Hematopoietic multipotent progenitor cell treated with erythropoietin and hydrocortisone succinate and interleukin-3 and kit ligand, for 17 days (in vitro differentiated cells): ENCODE measurements at regions not wholly inside any gene's neighbourhood (a gene's known extent, or its start where the extent isn't known, plus 50 kb on each side); places are given as distances from the start of the nearest gene placed in this dataset.

Source experiments
- DNase-seq: peaks from one replicate; pipeline ENCODE4 v3.0.0-alpha.2; 2015; ENCODE audit warnings: low spot score

DNA sequence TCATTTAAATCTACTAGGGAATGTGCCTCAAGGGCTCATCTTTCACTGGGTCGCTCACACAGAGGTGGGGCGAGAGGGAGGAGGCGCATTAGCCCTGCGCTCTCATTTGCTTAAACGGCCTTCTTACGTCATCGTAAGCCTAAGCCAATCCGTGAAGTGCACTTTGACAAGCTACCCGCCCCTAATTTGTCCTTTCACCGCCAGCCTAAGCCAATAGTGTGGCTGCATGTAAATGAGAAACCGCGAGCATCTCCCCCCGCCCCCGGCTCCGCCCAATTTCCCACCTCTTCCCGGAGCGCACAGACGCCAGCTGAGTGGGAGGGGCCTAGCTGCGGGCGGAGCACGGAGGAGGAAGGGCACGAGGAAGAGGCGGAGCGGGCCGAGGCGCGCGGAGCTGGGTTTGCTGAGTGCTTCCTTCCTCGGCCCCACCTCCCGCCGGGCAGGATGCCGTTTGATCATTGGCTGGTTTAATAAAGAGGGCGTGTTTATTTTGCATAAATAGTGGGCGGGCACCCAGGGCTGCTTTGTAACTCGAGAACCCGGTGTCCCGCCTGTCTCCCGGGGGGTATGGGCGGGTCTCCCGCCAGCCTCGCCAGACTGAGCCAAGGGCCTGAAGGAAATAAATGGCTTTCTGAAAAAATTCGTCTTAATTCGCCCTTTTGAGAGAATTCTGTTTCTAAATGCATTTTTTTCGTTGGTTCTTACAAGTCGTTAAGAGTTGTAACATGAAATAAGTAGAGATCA lies 289.6 kb upstream of the NFE2L3 start:
- peak; percentile 84 for DNase-seq

DNA sequence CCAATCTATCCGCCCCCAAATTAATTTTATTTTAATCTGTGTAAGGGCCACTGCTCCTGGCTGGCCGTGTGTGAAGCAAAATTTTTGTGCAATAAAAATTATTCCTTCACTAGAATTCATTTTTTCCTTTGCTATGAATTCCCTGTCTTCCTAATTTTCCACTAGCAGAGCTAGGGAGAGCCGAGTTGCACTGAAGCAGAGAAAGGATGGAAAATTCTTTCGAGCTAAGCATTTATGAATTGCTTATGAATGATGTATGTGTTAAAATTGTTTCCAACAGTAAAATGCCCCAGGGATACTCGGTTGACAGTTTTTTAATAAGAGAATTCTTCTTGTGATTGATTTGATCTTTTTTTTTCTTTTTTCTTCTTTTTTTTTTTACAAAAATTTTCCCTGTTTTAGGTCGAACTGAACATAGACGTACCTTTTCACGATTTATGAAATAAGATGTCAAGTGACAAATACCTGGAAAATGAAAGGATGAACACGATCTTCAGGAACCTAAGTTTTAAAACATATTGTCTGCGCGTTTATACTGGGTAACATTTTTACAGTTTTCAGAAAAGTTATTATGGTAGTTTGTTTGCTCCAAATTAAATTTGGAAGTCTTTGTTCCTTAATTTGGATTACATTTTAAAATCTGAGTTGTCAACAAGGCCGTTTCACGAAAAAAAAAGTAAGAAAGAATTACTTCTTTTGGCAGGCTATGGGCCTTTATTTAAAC lies 288.8 kb upstream of the NFE2L3 start:
- DNase-seq, result no peak

DNA sequence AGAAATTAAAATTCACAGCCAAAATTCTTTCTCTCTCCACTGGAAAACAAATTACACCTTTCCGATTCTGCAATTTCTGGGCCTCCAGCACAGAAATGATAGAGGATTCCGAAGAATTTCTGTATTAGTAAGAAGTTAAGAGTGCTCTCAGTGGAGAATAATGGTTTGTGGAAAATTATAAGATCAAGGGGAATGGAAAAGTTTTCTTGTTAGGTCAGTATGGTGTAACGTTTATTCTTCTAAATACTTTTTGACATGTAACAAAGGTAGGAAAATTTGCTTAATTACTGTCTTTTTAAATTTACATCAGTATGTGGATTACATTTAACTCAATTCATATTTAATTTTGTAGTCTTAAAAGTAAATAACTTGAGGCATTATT lies 288.3 kb upstream of the NFE2L3 start:
- DNase-seq, result no peak

DNA sequence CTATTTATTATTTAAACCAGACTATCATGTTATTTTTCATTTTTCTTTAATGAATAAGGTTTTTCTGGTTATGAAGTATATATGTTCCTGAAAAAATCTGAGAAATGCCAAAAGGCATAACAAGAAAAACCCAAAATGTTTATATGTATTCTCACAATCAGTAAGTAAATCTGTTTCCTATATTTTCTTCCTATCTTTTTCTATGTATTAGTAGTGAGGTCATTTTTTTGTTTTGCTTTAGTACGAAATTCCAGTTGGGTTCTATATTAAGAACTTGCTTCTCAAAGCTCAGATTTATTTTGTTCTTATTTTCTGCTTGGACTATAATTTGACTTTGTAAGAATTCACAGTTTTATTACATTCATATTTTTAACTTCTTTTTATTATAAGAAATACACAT lies 287.5 kb upstream of the NFE2L3 start:
- no peak for DNase-seq

DNA sequence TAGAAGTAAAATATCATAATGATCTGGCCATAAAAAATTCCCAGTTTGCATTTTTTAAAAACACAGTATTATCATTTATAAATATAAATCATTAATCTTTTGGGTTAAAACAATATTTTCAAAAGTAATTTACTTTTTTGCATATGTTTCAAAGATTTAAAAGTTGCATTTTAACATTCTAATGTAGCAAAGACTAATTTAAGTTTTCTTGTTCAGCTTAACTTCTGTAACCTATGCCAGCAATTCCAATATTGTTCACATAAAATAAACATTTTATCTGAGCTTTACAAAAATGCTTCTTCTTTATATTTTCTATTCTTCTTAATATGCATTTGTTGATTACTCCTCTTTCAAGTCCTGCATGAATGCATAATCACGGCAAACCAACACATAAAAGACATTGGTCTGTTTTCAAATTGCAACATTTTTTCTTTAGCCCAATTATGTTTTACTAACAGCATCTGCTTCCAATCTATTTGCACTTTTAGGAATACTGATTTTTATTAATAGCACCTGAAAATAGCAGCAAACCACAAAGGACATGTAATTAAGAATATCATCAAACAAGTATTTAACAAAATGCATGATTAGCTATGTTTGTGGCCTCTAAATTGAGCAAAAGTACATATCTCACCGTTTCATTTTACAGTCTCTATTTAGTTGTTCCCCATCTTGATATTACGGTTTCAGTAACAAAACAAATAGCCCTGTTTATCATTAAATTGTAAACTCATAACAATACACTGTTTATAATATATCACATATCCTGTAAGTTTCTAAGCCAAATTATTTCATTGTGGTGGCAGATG lies 286.9 kb upstream of the NFE2L3 start:
- DNase-seq, result no peak

DNA sequence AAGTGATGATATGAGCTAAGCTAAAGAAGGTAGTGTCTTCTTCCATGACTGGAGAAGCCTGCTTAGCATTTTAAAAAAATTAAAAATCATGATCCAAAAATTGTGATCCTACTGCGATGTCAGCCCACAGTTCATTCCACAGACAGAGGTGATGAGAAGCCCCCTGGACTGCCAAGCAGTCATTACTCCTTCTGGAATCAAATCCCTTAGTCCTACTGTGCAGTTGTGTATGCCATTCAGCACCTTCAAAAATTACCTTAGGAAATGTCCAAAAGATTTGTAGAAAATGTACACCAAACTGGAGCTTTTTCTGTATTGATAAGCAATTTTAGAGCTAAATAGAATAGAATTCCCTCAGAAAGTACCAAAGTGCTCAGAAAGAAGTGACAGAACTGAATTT lies 283.5 kb upstream of the NFE2L3 start:
- no peak for DNase-seq

DNA sequence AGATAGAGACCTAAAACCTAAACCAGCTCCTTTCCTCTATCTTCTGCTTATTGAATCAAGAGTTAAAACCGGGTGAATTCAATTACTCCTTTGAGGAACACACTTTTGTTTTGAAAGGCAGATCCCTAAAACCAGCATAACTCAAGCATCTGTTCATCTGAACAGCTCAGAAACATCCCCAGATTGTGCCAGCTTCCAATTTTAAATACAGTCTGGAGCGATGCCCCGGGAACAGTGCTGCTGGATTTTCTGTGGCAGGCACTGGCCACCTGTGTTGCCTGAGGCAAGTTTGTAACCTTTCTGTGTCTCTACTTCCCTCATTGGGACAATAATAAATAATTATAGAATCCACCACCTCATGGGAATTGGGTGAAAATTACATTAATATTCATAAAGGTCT lies 281.4 kb upstream of the NFE2L3 start:
- no peak for DNase-seq

DNA sequence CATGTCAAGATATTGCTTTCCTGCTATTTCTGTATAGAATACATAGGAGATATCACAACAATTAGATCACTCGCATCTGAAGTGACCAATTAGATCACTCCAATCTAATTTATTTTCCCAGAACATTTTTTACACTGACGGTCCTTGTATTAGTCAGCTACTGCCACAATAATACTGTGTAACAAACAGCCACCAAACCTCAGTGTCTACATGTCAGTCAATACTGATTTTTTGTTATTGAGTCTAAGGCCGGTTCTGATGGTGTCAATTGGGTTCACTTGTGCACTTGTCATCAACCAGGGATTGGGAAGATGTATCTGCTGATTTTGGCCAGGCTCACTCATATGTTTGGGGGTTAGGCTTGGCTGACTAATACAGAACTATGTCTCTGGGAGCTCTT lies 275.9 kb upstream of the NFE2L3 start:
- DNase-seq, result no peak

DNA sequence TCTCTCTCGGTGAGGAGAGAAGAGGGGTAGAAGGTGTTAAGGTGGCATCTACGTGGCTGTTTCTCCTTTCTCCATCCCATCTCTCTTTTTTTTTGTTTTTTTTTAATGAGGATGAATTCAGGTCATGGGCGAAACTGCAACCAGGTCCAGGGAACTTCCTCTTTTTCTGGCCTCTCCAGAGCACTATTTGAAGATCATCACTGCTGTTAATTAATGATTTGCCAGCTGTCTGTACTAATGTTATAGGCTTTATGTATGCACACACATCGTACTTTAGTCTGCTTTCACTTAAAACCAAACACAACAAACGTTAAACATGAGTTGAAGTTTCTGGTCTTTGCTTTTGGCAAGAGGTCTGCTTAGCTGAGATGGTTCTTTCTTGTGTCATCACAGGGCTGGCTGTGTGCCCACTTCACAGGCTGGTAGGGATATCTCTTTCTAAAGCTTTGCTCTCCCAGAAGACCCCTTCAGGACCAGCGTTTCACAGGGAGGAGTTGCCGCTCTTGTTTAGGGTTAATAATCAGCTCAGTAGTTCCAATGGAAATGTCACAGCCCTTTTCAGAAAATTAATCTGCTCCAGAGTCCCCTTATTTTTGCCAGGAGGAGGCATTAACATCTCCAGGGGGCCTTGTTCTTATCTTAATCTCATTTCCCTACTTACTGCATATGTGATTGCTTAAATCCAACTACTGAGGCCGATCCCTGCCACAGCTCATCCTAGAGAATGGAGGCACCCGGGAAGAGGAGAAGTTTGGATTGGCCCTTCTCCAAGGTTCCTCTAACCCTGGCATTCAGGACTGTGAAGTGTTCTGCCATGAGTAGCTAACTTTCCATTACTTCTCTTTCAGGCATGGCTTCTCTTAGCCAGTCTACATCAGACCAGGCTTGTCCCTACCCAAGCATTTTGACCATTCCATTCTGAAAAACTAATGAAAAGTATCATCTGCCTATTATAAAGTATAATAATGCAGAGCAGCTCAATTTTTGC lies 273.9 kb upstream of the NFE2L3 start:
- DNase-seq, result no peak

DNA sequence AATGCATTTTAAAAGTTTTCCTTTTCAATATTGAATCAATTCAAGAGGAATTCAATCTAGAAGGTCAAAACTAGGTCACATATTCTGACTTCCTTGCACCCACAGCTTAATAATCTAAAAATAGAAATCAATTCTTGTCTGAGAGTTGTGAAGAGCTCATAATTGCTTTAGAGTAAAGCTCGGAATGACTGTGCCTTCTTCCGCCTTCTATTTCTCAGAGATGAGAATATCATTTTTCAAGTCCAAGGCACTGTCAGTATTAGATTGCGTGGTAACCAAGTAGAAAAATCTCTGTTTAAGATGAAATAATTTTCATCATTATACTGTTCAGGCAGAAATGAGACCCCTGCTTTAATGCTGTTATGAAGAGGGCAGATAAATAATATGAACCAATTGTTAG lies 272.2 kb upstream of the NFE2L3 start:
- no peak for DNase-seq

DNA sequence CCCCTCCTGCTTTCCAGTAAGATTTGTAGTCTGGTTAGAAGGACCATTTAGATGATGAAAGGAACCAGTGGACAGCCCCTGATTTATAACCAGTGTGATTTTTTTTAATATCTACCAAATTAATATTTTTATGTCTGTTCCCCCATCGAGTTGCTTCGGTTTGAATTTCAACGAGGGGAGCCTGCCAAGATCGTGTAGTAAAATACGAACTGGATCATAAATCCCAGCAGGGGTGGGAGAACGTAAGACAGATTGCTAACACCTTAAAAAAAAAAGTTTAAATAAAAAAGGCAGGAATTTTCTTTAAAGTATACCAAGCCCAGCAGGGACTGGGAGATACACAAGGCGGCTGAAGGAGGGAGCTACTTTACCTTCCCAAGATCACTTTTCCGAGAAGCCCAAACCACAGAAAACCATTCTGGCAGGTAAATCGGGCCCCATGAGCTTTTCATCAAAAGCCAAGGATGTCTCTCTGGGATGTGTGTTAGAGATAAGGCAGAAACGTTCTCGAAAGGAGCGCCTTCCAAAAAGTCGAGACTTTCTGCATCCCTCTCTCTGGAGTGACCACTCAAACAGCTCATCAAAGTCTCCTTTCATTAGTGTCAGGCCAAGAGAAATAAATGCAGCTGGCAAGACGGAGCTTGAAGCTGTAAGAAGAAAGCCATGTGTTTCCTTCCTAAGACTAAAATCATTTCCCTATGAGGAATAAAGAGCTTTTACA lies 270.5 kb upstream of the NFE2L3 start:
- no peak for DNase-seq

DNA sequence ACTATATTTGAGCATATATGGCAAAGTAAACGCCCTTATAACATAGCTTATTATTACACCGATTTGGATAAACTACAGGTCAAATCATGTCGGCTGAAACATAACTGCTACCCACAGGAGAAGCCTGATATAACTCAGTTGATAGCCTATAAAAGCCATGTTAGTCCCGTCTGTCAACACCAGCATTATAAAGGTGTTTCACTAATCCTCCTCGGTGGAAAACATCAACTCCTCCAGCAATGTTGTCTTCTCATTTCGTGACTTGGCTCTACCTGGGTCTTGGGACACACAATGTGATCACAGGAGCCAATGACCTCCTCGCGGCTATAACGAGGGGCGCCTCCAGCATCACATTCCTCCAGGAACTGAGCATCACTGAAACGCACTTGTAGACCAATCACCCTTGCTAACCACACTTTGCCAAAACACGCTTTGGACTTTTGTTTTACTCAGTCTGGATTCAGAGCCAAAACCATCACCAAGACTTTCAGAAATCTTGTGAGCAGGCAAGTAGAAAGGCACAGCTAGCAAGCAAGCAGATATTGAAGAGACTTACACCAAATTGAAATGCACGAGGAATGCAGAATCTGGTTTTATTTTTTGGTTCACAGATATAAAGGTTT lies 269.7 kb upstream of the NFE2L3 start:
- DNase-seq, result no peak

DNA sequence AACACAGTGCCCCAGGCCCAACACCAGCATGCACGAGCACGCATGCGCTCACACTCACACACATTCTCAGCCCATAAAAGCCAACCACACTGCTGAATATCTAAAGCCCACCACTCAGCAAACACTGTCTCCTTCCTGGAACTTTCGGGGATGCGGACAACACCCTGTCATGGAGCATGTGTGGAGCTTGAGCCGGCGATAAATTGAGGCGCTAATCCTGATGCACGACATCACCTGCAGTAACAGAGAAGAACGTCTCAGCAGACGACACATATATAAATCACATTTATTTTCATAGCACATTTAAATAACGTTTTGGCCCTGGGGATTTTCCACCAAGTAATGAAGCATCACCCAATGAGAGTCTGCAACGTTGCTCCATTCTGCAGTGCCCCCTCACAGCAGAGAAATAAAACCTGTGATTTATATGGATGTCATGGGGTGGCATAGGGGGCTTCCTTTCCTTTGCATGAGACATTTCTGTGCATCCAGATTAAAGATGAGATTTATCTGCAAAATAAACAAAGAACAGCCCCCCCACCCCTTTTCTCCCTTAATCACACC lies 267.7 kb upstream of the NFE2L3 start:
- no peak for DNase-seq

DNA sequence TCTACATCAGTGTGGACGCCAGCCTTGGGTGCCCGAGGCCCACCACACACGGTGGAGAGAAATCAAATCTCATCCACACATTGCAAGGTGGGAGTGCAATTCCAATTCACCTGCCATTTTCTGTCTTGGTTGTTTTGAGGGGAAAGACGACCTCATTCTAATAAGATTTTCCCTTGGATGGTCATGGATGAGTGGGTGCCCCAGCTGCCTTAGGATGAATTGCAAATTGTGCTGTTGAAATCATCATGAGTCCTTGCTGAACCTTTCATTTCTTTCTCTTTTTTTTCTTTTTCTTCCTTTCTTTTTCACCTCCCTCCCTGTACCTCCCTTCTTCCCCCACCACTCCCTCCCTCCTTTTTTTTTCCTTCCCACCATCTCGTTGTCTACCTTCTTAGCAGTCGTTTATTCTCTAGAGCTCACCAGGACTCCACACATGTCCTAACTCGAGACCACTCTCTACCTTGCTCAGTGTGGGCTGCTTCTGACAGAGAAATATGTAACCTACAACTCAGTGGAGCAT lies 266.9 kb upstream of the NFE2L3 start:
- DNase-seq, result no peak

DNA sequence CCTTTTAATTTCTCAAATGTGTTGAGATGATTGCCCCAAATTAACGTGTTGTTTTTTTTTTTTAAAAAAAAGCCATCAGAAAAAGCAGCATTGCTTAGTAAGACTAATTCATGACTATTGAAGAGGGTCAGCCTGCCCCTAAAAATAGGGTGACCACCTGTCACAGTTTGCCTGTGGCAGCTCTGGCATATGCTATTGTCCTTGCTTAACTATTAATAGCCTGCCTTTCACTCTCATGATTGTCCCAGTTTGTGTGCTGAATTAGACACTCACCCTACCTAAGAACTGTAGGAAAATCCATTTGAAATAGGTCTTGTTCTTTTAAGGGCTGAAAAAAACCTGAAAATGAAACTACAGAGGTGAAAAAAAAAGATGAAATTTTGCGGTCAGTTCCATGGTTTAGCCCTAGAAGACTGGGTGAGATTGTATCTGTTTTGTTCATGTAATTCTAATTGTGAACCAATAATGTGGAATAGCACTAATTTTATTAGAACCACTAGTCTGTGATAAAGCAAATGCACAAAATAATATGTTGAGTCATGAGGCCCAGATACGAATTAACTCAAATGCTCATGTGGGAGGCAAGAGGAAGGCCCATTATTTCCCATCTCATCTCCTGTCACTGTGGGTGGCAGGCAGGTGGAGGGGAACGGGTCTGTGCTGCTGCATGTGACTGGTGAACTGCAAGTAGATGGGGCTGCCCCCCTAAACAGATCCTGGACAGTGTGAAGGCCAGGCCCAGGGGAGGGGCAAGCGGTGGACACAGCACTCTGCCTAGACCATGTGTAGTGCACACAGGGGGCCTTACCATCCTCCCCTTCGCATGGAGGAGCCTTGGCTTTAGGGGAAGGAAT lies 265.4 kb upstream of the NFE2L3 start:
- DNase-seq, result no peak

DNA sequence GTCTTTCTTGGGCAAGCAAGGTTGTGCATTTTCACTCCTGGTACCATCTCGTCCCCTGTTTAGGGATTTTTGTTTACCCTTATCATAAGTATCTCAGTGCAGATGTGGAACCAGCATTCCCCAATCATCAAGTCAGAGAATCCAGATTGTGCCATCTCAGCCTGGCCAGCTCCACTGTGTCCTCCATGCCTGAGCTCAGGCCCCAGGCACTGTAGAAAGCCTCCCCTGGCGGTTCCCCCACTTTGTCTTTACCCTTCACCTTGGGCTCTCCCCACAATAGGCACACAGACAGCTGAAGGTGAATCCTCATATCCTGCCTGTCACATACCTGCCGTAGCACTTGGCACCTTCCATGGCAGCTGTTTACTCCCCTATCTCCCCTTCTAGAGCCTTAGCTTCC lies 264.7 kb upstream of the NFE2L3 start:
- no peak for DNase-seq

DNA sequence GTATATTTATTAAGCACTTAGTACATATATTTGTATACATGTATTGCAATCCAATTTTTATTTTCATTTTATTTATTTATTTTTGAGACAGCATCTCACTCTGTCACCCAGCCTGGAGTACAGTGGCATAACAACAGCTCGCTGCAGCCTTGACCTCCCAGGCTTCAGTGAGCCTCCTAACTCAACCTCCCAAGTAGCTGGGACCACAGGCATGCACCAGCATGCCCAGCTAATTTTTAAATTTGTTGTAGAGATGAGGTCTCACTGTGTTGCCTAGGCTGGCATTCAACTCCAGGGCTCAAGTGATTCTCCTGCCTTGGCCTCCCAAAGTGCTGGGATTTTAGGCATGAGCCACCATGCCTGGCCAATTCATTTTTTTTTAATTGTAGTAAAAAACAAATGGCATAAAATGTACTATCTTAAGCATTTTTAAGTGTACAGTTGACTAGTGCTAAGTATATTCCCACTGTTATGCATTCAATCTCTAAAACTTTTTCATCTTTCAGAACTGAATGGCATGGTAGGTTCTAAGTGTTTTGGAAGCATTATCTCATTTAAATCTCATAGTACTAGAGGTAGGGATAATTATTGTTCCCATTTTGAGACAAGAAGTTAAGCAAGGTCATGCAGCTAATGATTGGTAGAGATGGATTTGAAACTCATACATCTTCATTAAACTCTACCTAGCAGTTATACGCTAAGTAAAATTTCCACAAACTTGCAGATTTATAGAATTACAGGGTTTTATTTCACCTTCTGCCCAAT lies 264.0 kb upstream of the NFE2L3 start:
- DNase-seq, result no peak

DNA sequence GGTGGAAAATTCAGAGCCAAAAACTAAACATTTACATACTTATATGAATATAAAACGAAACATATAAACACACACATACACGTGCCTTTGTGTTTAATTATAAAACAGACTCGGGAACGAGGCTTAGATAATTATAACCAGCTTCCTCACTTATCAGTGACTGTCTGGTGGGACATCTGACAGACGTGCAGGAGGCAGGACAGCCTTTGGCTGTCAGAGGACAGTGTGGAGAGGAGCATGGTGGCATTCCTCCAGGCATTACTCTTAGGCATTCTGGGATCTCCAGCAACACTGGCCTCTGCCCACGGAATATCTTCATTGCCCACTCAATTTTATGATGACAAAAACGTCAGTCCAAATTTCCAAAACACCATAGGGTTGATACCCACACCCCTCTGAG lies 262.2 kb upstream of the NFE2L3 start:
- no peak for DNase-seq
